Astrocyte of the spinal cord (primary cell): ENCODE measurements at regions not wholly inside any gene's neighbourhood (a gene's known extent, or its start where the extent isn't known, plus 50 kb on each side); places are given as distances from the start of the nearest gene placed in this dataset.

Experiments used
- DNase-seq: peaks from one replicate; pipeline ENCODE4 v3.0.0; 2011; ENCODE audit warnings: low read depth, low spot score
- H3K4me3 ChIP-seq: 2 replicates; pipeline ENCODE4 v1.5.1; 2011; ENCODE audit warnings: low read depth, mild to moderate bottlenecking, low read length, moderate library complexity
- in situ Hi-C: cut with HindIII; loops from 2 replicates; pipeline ENCODE4 v1.10.0; 2017; ENCODE audit warnings: low sequenced_read_pairs
- TF ChIP-seq, protein P1 (sequence below): IDR thresholded peaks from 2 replicates; pipeline ENCODE4 v1.5.1; 2012; ENCODE audit warnings: low read depth, mild to moderate bottlenecking, low read length, inconsistent platforms

DNA sequence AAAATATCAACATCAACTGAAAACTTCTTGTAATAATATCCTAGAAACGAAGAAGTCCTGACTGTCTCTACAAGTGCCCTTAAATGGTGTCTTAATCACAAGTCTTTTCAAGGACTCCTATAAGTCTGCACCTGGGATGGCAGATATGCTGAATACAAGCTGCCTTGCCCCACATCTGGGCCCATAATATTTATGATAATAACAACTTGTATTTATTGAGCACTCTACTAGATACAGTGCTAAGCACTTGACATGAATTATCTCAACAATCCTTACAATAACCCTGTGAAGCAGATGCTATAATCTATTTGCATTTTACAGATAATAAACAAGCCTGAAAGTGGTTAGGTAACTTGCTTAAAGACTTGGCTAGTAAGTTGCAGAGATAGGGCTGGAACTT lies 78.0 kb upstream of the ZNF648 start:
- H3K4me3 ChIP-seq, result no peak overlapping the region
- TF ChIP-seq, protein P1, sequence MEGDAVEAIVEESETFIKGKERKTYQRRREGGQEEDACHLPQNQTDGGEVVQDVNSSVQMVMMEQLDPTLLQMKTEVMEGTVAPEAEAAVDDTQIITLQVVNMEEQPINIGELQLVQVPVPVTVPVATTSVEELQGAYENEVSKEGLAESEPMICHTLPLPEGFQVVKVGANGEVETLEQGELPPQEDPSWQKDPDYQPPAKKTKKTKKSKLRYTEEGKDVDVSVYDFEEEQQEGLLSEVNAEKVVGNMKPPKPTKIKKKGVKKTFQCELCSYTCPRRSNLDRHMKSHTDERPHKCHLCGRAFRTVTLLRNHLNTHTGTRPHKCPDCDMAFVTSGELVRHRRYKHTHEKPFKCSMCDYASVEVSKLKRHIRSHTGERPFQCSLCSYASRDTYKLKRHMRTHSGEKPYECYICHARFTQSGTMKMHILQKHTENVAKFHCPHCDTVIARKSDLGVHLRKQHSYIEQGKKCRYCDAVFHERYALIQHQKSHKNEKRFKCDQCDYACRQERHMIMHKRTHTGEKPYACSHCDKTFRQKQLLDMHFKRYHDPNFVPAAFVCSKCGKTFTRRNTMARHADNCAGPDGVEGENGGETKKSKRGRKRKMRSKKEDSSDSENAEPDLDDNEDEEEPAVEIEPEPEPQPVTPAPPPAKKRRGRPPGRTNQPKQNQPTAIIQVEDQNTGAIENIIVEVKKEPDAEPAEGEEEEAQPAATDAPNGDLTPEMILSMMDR, result no peak
- in situ Hi-C loops, result no loop called here
- no peak for DNase-seq

DNA sequence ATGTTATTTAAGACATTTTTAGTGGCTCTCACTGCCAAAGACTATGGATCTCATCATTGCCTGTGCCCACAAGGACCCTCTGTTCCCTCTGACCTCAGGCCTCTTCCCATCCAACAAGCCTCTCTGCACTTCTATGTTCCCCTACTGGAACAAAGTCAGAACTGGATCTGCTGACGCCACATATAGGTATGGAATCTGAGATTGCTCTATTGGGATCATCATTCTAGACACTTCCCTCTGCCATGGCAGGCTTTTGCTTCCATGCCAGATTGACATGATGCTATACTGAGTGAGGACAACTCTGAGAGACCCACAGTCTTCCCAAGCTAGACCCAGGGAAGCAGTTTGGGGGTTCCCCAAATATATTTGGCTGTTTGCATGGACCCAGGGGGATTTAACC lies 76.0 kb upstream of the ZNF648 start:
- TF ChIP-seq, protein P1, result no peak
- no peak for DNase-seq
- no peak overlapping the region for H3K4me3 ChIP-seq
- in situ Hi-C loops, result no loop called here

DNA sequence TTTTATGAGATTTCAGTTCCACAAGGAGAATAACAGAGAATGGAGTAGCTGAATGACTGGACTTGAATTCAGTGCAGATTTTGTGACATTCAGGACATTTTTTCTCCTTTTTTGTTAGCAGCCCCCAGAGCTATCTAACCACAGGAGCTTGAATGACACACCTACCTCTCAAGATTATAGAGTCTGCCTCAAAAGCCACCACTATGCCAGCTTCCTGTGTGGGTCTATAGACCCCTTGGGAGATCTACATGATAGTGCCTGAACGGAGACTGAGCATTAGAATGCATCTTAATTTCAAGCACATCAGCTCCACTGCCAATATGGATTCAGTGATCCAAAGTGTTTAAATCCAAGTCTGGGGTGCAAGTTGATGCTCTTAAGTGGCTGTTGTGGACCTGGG lies 74.4 kb upstream of the ZNF648 start:
- no peak for DNase-seq
- TF ChIP-seq, protein P1, result no peak
- in situ Hi-C loops, result no loop called here
- H3K4me3 ChIP-seq, result no peak overlapping the region

DNA sequence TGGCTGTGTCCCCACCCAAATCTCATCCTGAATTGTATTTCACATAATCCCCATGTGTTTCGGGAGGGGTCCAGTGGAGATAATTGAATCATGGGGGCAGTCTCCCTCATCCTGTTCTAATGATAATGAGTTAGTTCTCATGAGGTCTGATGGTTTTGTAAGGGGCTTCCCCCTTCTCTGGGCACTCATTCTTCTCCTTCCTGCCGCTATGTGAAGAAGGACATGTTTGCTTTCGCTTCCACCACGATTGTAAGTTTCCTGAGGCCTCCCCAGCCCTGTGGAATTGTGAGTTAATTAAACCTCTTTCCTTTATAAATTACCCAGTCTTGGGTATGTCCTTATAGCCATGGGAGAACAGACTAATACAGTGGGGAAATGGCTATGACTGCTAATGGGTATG lies 72.7 kb upstream of the ZNF648 start:
- in situ Hi-C loops, result no loop called here
- no peak overlapping the region for H3K4me3 ChIP-seq
- TF ChIP-seq, protein P1, result no peak
- DNase-seq, result no peak

DNA sequence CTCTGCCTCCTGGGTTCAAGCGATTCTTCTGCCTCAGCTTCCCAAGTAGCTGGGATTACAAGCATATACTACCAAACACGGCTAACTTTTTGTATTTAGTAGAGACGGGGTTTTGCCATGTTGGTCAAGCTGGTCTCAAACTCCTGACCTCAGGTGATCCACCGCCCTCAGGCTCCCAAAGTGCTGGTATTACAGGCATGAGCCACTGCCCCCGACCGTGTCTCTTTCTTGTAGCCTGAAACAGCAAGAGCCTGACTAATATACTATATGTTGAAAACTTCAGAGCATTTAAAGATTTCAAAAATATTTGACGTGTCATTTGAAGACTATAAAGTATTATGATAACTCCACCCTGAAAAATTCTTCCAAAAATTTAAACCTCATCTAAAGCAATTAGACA lies 71.7 kb upstream of the ZNF648 start:
- no peak overlapping the region for H3K4me3 ChIP-seq
- no peak for DNase-seq
- TF ChIP-seq, protein P1, result no peak
- in situ Hi-C loops, result no loop called here

DNA sequence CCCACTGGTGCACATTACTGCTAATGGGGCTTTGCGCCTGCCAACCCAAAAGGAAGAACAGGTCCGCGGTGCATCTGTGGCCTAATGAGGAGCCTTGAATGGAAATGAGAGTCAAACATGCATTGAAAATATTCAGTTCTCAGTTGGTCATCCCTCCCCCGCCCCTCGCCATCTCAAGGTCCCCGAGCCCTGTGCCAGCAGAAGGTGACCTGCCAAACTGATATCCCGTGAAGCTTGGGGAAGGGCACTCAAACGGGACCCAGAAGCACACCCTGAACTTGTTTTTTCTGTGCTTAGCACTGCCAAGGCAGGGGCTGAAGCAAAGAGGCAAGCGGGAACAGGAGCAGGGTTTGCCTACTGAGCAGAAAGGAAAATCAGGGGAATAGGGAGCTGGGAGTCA lies 67.9 kb upstream of the ZNF648 start:
- in situ Hi-C loops, result no loop called here
- TF ChIP-seq, protein P1, result no peak
- no peak for DNase-seq
- no peak overlapping the region for H3K4me3 ChIP-seq

DNA sequence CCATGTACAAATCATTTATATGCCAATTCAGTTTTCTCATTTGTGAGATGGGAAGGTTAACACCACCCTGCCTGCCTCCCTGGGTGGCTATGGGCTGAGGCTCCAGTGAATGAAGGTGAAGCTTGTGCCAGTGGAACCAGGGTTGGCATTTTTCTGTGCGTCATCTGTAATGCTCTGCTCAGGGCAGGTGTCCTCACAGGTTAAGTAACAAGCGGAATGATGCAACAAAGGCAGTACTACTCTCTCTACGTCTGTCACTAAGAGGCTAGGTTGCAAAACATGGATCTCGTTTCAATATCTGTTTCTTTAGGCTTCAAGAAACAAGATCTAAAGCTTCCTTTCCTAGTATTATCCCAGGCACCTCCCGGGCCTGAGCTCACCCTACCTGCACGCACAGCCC lies 67.0 kb upstream of the ZNF648 start:
- H3K4me3 ChIP-seq, result no peak overlapping the region
- DNase-seq, result no peak
- TF ChIP-seq, protein P1, result no peak
- in situ Hi-C loops, result no loop called here
